ENCODE measurements at regions not wholly inside any gene's neighbourhood (a gene's known extent, or its start where the extent isn't known, plus 50 kb on each side); places are given as distances from the start of the nearest gene placed in this dataset.

GRCh38 chr4:82230306-82230705 is 143.5 kb downstream of the HNRNPD start:
- DNase-seq = no peak
- H3K27ac ChIP-seq = no peak overlapping the region
- no peaks in the 10 kb centered on the region for H3K27me3 ChIP-seq

DNA sequence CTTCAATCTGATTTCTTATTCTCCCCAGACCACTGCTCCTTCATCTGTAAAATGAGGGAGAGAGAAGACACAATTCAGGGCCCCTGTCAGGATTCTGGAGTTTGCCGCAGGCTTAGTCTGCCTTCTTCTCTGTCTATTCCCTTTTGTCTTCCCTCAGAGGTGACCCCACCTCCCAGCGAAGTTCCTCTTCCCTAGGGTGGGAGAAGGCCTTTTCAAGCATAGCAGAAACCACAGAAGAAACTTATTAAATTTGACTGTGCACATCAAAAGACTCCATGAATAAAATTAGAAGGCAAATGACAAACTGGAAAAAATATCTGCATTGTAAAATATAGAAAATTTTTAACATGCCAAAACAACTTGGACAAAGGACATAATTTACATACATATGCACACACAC is 148.8 kb downstream of the HNRNPD start:
- no peak overlapping the region for H3K4me3 ChIP-seq
- no peak for DNase-seq
- H3K27ac ChIP-seq = no peak overlapping the region
- H3K36me3 ChIP-seq = no peaks in the 10 kb centered on the region
- intact Hi-C loops (cut with DNase I; ENCODE audit: low total_unique reads) = no loop called here
- no peaks in the 10 kb centered on the region for H3K9me3 ChIP-seq
- no peaks in the 10 kb centered on the region for H3K4me1 ChIP-seq
- no peak for TF ChIP-seq POLR2A (IDR thresholded peaks at IDR 0.05)
- TF ChIP-seq, protein P1, sequence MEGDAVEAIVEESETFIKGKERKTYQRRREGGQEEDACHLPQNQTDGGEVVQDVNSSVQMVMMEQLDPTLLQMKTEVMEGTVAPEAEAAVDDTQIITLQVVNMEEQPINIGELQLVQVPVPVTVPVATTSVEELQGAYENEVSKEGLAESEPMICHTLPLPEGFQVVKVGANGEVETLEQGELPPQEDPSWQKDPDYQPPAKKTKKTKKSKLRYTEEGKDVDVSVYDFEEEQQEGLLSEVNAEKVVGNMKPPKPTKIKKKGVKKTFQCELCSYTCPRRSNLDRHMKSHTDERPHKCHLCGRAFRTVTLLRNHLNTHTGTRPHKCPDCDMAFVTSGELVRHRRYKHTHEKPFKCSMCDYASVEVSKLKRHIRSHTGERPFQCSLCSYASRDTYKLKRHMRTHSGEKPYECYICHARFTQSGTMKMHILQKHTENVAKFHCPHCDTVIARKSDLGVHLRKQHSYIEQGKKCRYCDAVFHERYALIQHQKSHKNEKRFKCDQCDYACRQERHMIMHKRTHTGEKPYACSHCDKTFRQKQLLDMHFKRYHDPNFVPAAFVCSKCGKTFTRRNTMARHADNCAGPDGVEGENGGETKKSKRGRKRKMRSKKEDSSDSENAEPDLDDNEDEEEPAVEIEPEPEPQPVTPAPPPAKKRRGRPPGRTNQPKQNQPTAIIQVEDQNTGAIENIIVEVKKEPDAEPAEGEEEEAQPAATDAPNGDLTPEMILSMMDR (IDR thresholded peaks at IDR 0.05) = no peak
- H3K27me3 ChIP-seq = no peaks in the 10 kb centered on the region

More at GRCh38 chr4:82230306-82230705, 143.5 kb downstream of the HNRNPD start:
- H3K9me3 ChIP-seq = no peaks in the 10 kb centered on the region
- no peaks in the 10 kb centered on the region for H3K36me3 ChIP-seq
- no peak overlapping the region for H3K4me3 ChIP-seq
- TF ChIP-seq, protein P1 (IDR thresholded peaks at IDR 0.05) = no peak
- no peak for TF ChIP-seq POLR2A (IDR thresholded peaks at IDR 0.05)
- H3K4me1 ChIP-seq = no peaks in the 10 kb centered on the region
- intact Hi-C loops (cut with DNase I; ENCODE audit: low total_unique reads) = no loop called here

- Histone ChIP-seq H3K4me1 (no peaks in the 10 kb centered on the region), H3K27ac (no peak overlapping the region), H3K36me3 (no peaks in the 10 kb centered on the region), H3K9me3 (no peaks in the 10 kb centered on the region), H3K27me3 (no peaks in the 10 kb centered on the region), H3K4me3 (no peak overlapping the region)
- TF ChIP-seq, protein P1 (IDR thresholded peaks at IDR 0.05) = no peak
- intact Hi-C loops (cut with DNase I; ENCODE audit: low total_unique reads) = no loop called here
- no peak for DNase-seq
Measured at GRCh38 chr4:82223715-82224114, 150.1 kb downstream of the HNRNPD start.

GRCh38 chr4:82219346-82219745 is 154.4 kb downstream of the HNRNPD start:
- no peaks in the 10 kb centered on the region for H3K36me3 ChIP-seq
- no peak for DNase-seq
- no peaks in the 10 kb centered on the region for H3K4me1 ChIP-seq
- no peak overlapping the region for H3K27ac ChIP-seq
- H3K9me3 ChIP-seq = no peaks in the 10 kb centered on the region
- H3K4me3 ChIP-seq = no peak overlapping the region
- TF ChIP-seq, protein P1 (IDR thresholded peaks at IDR 0.05) = no peak
- no peak for TF ChIP-seq POLR2A (IDR thresholded peaks at IDR 0.05)
- intact Hi-C loops (cut with DNase I; ENCODE audit: low total_unique reads) = no loop called here
- H3K27me3 ChIP-seq = no peaks in the 10 kb centered on the region

- Histone ChIP-seq H3K27ac (no peak overlapping the region), H3K4me3 (no peak overlapping the region), H3K27me3 (no peaks in the 10 kb centered on the region), H3K9me3 (no peaks in the 10 kb centered on the region), H3K4me1 (no peaks in the 10 kb centered on the region), H3K36me3 (no peaks in the 10 kb centered on the region)
- DNase-seq = no peak
- intact Hi-C loops (cut with DNase I; ENCODE audit: low total_unique reads) = no loop called here
- no peak for TF ChIP-seq POLR2A (IDR thresholded peaks at IDR 0.05)
- TF ChIP-seq, protein P1 (IDR thresholded peaks at IDR 0.05) = no peak
Measured at GRCh38 chr4:82217986-82218715, 155.6 kb downstream of the HNRNPD start.
